Erythroblast (primary cell): ENCODE measurements at regions not wholly inside any gene's neighbourhood (a gene's known extent, or its start where the extent isn't known, plus 50 kb on each side); places are given as distances from the start of the nearest gene placed in this dataset.

Source experiments
- GATA1 ChIP-seq: IDR thresholded peaks from 2 replicates; pipeline ENCODE4 v1.6.1; 2011; ENCODE audit warnings: low read depth, mild to moderate bottlenecking, control low read depth, low read length, moderate library complexity
- POLR2A ChIP-seq: IDR thresholded peaks from 2 replicates; pipeline ENCODE4 v1.6.1; 2011; ENCODE audit warnings: mild to moderate bottlenecking, low read length

DNA sequence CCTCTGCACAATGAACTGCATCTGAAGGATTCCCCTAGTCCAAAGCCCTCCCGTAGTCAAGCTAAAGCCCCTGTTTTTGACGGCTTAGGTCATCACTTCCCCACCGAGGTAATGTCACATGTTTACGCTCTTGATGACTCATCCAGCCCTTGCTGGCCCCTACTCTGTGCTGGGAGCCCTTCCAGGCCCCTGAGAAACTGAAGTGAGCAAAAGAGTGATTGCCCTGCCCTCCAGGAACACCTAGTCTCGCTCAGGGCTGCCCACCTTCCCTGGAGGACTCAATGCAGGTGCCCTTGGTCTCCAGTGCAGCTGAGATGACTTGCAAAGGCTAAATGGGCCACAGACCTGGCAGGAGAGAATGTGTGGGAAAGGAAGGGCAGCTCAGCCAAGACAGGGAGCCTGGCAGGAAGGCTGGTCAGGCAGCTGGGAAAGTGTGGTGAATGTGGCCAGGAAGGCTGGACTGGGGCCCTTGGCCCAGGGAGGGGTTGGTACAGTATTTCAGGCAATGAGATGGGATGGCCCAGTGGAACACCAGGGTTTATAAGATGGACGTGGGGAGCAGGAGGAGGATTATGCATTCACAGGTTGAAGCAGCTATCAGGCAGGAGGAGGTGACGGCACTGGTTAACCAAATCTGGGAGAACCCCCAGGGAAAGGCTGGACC lies 345.6 kb downstream of the NPHP4 start:
- TF ChIP-seq POLR2A: no peak
- no peak for TF ChIP-seq GATA1
